ENCODE measurements at regions not wholly inside any gene's neighbourhood (a gene's known extent, or its start where the extent isn't known, plus 50 kb on each side); places are given as distances from the start of the nearest gene placed in this dataset.

DNA sequence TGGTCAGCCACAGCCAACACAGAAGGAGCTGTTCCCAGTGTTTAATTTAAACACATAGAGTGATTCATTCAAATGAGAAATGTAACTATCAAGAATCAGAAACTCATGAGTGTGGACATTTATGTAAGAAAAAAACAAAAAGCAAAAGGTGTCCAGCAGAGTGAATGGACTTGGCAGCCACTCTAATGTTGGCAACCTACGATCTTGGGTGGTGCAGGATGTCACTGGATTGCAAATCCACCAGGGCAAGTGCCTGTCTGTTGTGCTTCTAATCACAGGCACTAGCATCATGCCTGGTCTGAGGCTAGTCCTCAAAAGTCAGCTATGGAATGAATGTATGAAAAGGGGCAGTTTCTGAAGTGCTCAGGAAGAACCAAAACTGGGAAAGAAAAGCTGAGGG is 277.7 kb upstream of the CLNK start:
- Mint-ChIP-seq H3K4me3 (no peak overlapping the region), H3K27ac (no peak overlapping the region), H3K36me3 (ENCODE audit: insufficient read depth) (no peaks in the 10 kb centered on the region), H3K4me1 (ENCODE audit: low read depth in 2 of 2) (no peaks in the 10 kb centered on the region), H3K27me3 (no peaks in the 10 kb centered on the region), H3K9me3 (peaks cover 8 to 13% of the 10 kb centered on the region in 2 donors)
- DNase-seq: no peak
- ATAC-seq (replicated peaks): no peak

DNA sequence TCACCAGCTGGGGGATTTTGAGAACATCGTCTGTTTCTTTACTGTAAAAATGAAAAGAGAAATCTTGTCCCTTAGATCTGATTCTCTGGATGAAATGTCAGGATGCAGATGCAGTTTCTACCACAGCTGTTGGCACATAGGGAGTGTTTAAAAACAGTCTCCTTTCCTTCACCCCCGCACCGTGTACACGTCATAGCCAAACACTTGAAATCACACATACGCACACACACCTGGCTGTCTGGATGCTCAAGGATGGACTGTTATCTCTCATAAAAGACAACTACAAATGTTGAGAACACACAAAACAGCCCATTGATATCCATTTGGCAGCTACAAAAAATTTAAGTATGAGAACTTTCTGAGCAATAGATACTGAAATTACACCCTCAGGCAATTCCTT is 275.8 kb upstream of the CLNK start:
- Mint-ChIP-seq H3K36me3 (ENCODE audit: insufficient read depth) (no peaks in the 10 kb centered on the region), H3K4me1 (ENCODE audit: low read depth in 2 of 2) (peaks cover 0 to 4% of the 10 kb centered on the region in 2 donors), H3K27ac (no peak overlapping the region), H3K9me3 (peaks cover 8 to 13% of the 10 kb centered on the region in 2 donors), H3K27me3 (no peaks in the 10 kb centered on the region), H3K4me3 (no peak overlapping the region)
- no peak for ATAC-seq (replicated peaks)
- DNase-seq: no peak

DNA sequence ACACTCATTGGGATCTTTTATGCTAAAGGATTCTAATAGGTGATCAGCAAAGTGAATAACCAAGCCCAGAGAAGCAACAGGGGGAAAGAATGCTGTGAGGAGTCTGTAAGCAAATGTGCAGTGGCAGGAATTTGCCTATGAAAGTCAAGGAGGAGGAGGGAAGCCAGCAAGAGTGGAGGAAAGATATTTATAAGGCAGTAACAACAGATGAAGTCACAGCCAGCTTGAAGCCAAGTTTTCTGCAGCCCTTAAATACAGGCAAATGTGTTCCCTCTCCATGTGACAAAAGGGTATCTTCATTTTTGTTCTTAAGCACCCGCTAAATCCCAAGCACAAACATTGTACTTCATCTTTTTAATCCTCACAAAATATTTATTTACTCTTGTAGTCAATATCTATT is 275.0 kb upstream of the CLNK start:
- Mint-ChIP-seq H3K27ac (no peak overlapping the region), H3K36me3 (ENCODE audit: insufficient read depth) (peaks cover 5% of the 10 kb centered on the region), H3K4me1 (ENCODE audit: low read depth in 2 of 2) (peaks cover 0 to 7% of the 10 kb centered on the region in 2 donors), H3K27me3 (no peaks in the 10 kb centered on the region), H3K9me3 (peaks cover 8 to 11% of the 10 kb centered on the region in 2 donors), H3K4me3 (no peak overlapping the region)
- ATAC-seq (replicated peaks): no peak
- no peak for DNase-seq

DNA sequence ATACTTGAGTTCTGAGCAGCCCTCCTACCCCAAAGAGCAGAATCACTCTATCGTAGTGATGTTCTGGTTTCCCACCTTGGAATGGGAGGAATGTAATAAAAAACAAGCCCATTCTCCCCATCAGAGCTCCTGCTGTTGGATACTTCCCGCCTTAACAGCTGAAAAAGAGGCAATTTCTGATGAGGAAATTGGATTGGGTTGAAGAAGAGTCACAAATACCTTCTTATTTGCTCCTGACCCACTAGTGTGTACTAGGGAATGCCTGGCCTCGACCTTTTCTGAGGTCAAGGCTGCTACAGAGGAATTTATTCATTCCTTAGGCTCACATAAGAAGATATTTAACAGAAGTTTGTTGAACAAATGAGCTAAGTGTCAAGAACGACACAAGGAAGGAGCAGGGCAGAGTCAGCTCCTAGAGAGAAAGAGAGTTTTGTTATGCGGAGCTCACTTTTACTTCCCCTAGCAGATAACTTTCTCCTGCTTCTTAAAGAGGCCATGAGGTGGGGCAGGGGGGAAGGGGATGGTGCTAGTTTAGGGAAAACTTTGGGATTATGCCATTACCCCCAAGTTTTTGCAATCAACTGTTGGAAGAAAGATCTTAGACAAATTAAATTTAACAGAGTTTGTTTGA is 273.8 kb upstream of the CLNK start:
- DNase-seq (no peak), ATAC-seq (replicated peaks) (no peak)
- Mint-ChIP-seq H3K9me3 (peaks cover 0 to 6% of the 10 kb centered on the region in 2 donors), H3K27ac (no peak overlapping the region), H3K36me3 (ENCODE audit: insufficient read depth) (peaks cover 5% of the 10 kb centered on the region), H3K27me3 (no peaks in the 10 kb centered on the region), H3K4me3 (no peak overlapping the region), H3K4me1 (ENCODE audit: low read depth in 2 of 2) (peaks cover 0 to 10% of the 10 kb centered on the region in 2 donors)

DNA sequence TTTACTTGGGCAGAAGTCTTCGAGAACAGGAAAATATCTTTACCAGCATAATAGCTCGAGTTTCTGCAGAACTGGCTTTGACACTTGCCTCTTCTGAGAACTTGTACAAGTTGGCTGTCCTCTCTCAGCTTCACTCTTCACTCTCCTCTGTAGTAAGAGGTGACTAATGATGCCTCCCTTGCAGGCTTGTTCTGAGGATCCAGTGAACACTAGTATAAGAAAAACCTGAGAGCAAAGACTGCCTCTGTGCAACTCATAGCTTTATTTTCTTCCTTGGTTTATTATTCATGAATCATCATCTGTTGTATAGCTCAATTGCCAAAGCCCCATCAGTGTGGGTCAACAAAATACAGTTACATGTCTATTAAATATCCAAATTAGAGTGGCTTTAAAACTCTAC is 266.7 kb upstream of the CLNK start:
- H3K4me3 Mint-ChIP-seq: no peak overlapping the region
- DNase-seq: no peak
- no peak overlapping the region for H3K27ac Mint-ChIP-seq
- no peaks in the 10 kb centered on the region for H3K27me3 Mint-ChIP-seq
- peaks cover 0 to 15% of the 10 kb centered on the region in 2 donors for H3K4me1 Mint-ChIP-seq (ENCODE audit: low read depth in 2 of 2)
- ATAC-seq (replicated peaks): no peak
- no peaks in the 10 kb centered on the region for H3K9me3 Mint-ChIP-seq
- peaks cover 5% of the 10 kb centered on the region for H3K36me3 Mint-ChIP-seq (ENCODE audit: insufficient read depth)

GRCh38 chr4:10949039-10949733 is 264.6 kb upstream of the CLNK start:
- Mint-ChIP-seq H3K27ac (no peak overlapping the region), H3K9me3 (peaks cover 0 to 2% of the 10 kb centered on the region in 2 donors), H3K27me3 (no peaks in the 10 kb centered on the region), H3K36me3 (ENCODE audit: insufficient read depth) (no peaks in the 10 kb centered on the region), H3K4me1 (ENCODE audit: low read depth in 2 of 2) (peaks cover 0 to 8% of the 10 kb centered on the region in 2 donors), H3K4me3 (no peak overlapping the region)
- DNase-seq: no peak
- no peak for ATAC-seq (replicated peaks)

- Mint-ChIP-seq H3K4me1 (ENCODE audit: low read depth in 2 of 2) (peaks cover 0 to 2% of the 10 kb centered on the region in 2 donors), H3K4me3 (no peak overlapping the region), H3K27ac (no peak overlapping the region), H3K9me3 (peaks cover 0 to 5% of the 10 kb centered on the region in 2 donors), H3K36me3 (ENCODE audit: insufficient read depth) (no peaks in the 10 kb centered on the region), H3K27me3 (no peaks in the 10 kb centered on the region)
- DNase-seq (no peak), ATAC-seq (replicated peaks) (no peak)
Observed at GRCh38 chr4:10947898-10948297, 263.3 kb upstream of the CLNK start.

DNA sequence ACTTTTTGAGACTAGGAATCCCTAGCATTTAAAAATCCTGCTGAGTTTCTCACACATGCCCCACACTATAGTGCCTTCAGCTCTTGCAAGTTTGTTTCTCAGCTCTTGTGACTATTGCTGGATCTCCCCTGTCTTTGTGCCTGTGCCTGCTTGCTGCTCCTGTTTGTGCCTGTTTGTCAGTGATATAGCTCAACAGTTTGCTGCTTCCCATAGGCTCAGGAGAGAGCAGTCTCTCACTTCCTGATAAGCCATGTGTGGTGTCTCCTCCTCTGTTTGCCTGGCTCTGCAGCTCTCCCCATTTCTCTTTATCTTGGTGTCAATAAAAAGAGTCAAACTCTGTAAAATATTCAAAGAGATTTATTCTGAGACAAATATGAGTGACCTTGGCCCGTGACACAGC is 259.8 kb upstream of the CLNK start:
- ATAC-seq (replicated peaks) (no peak), DNase-seq (no peak)
- no peaks in the 10 kb centered on the region for H3K27me3 Mint-ChIP-seq
- no peaks in the 10 kb centered on the region for H3K4me1 Mint-ChIP-seq (ENCODE audit: low read depth in 2 of 2)
- H3K4me3 Mint-ChIP-seq: no peak overlapping the region
- no peak overlapping the region for H3K27ac Mint-ChIP-seq
- H3K9me3 Mint-ChIP-seq: peaks cover 0 to 7% of the 10 kb centered on the region in 2 donors
- H3K36me3 Mint-ChIP-seq (ENCODE audit: insufficient read depth): no peaks in the 10 kb centered on the region

DNA sequence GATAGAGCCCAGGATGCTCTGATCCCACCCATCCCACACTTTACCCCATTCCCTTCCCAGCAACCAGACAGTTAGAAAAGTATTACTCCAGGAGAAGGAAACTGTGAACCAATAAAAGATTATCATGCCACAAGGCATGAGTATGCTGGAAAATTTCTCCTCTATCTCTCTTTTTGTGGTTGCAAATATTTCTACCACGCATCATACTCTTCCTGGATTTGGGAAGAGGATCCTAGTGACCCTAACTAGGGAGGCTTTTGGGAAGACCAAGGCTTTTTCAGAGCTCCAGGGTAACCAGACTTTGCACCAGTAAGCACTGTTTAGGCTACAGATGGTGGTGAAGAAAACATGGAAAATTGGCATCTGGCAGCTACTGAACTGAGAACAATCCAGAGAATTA is 257.6 kb upstream of the CLNK start:
- no peak for ATAC-seq (replicated peaks)
- Mint-ChIP-seq H3K9me3 (peaks cover 0 to 10% of the 10 kb centered on the region in 2 donors), H3K4me1 (ENCODE audit: low read depth in 2 of 2) (no peaks in the 10 kb centered on the region), H3K27me3 (no peaks in the 10 kb centered on the region), H3K4me3 (no peak overlapping the region), H3K27ac (no peak overlapping the region), H3K36me3 (ENCODE audit: insufficient read depth) (no peaks in the 10 kb centered on the region)
- DNase-seq: no peak

DNA sequence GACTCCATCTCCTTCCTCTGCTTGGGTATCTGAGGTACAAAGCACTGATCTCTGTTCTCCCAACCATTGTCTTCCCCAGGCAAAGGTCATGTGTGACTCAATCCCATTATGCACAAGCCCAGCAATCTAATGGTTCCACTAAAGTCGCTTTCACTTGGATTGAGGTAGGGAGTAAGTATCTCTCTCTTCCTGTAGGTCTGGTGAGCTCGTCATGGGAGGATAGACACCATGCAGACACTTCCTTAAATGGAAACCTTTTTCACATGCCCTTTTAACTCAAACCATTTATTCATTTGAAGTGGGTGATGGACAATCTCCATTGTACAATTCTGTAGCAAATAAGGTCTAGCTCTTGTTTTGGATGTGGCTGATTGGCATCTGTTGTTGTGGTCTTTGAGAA is 245.2 kb upstream of the CLNK start:
- H3K4me1 Mint-ChIP-seq (ENCODE audit: low read depth in 2 of 2): peaks cover 0 to 1% of the 10 kb centered on the region in 2 donors
- no peaks in the 10 kb centered on the region for H3K27me3 Mint-ChIP-seq
- no peak for DNase-seq
- H3K36me3 Mint-ChIP-seq (ENCODE audit: insufficient read depth): no peaks in the 10 kb centered on the region
- H3K4me3 Mint-ChIP-seq: no peak overlapping the region
- ATAC-seq (replicated peaks): no peak
- peaks cover 5 to 10% of the 10 kb centered on the region in 2 donors for H3K9me3 Mint-ChIP-seq
- no peak overlapping the region for H3K27ac Mint-ChIP-seq

GRCh38 chr4:10925996-10926395 is 241.4 kb upstream of the CLNK start:
- no peak for DNase-seq
- H3K27me3 Mint-ChIP-seq: no peaks in the 10 kb centered on the region
- peaks cover 0 to 3% of the 10 kb centered on the region in 2 donors for H3K4me1 Mint-ChIP-seq (ENCODE audit: low read depth in 2 of 2)
- no peaks in the 10 kb centered on the region for H3K36me3 Mint-ChIP-seq (ENCODE audit: insufficient read depth)
- H3K4me3 Mint-ChIP-seq: no peak overlapping the region
- H3K9me3 Mint-ChIP-seq: peaks cover 5 to 16% of the 10 kb centered on the region in 2 donors
- ATAC-seq (replicated peaks): no peak
- no peak overlapping the region for H3K27ac Mint-ChIP-seq

DNA sequence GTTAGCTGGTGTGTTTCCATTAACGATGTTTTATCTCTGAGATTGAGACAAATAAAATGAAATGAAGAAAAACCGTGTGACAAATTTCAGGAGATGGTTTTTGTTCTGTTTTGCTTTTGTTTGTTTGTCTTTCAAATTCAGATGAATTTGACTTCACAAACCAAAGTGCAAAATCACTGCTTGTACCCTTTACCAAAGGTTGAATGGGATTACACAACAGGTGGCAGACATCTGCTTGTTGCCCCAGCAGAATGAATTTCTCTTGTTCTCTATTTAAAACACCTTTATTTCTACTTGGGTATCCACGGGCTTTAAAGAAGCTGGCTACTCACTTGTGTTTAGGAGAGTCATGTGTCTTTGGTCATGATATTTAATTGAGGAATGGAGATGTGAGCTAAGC is 239.7 kb upstream of the CLNK start:
- H3K4me1 Mint-ChIP-seq (ENCODE audit: low read depth in 2 of 2): peaks cover 0 to 2% of the 10 kb centered on the region in 2 donors
- no peak for ATAC-seq (replicated peaks)
- no peak overlapping the region for H3K27ac Mint-ChIP-seq
- H3K9me3 Mint-ChIP-seq: peaks cover 0 to 6% of the 10 kb centered on the region in 2 donors
- no peak overlapping the region for H3K4me3 Mint-ChIP-seq
- H3K27me3 Mint-ChIP-seq: no peaks in the 10 kb centered on the region
- no peak for DNase-seq
- H3K36me3 Mint-ChIP-seq (ENCODE audit: insufficient read depth): no peaks in the 10 kb centered on the region

- Mint-ChIP-seq H3K36me3 (ENCODE audit: insufficient read depth) (peaks cover 4% of the 10 kb centered on the region), H3K4me3 (no peak overlapping the region), H3K4me1 (ENCODE audit: low read depth in 2 of 2) (peaks cover 0 to 6% of the 10 kb centered on the region in 2 donors), H3K9me3 (peaks cover 2 to 6% of the 10 kb centered on the region in 2 donors), H3K27me3 (no peaks in the 10 kb centered on the region), H3K27ac (no peak overlapping the region)
- ATAC-seq (replicated peaks) (no peak), DNase-seq (no peak)
Observed at GRCh38 chr4:10917566-10917965, 233.0 kb upstream of the CLNK start.

DNA sequence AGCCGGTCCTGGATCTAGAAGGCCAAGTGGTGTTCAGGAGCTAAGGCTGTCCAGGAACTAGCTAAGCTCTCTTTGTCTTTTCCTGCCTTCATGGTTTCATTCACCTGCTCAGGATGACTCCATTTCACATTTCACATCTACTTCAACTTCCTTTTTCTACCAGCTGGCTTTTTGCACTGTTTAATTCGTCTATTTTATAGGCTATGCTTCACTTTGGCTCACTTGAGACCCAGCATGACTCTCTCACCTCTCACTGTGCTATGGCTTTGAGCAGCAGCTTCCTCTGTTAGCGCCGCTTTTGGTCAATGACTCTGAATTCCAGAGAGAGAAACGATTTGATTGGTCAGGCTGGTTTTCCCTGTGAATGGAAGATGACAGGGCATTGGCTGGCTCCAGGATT is 213.5 kb upstream of the CLNK start:
- ATAC-seq (replicated peaks): no peak
- no peak overlapping the region for H3K4me3 Mint-ChIP-seq
- DNase-seq: no peak
- no peaks in the 10 kb centered on the region for H3K36me3 Mint-ChIP-seq (ENCODE audit: insufficient read depth)
- no peak overlapping the region for H3K27ac Mint-ChIP-seq
- H3K4me1 Mint-ChIP-seq (ENCODE audit: low read depth in 2 of 2): peaks cover 0 to 5% of the 10 kb centered on the region in 2 donors
- peaks cover 0 to 4% of the 10 kb centered on the region in 2 donors for H3K27me3 Mint-ChIP-seq
- H3K9me3 Mint-ChIP-seq: peaks cover 0 to 6% of the 10 kb centered on the region in 2 donors
